WI38 (cell line): ENCODE measurements at regions not wholly inside any gene's neighbourhood (a gene's known extent, or its start where the extent isn't known, plus 50 kb on each side); places are given as distances from the start of the nearest gene placed in this dataset.

Source experiments
- H3K4me3 ChIP-seq: 2 replicates; pipeline ENCODE4 v1.5.1; 2011; ENCODE audit warnings: low read depth, mild to moderate bottlenecking, control low read depth, low read length
- CTCF ChIP-seq: IDR thresholded peaks from 2 replicates; pipeline ENCODE4 v1.5.1; 2012; ENCODE audit warnings: low read depth, mild to moderate bottlenecking, control low read depth, low read length

- no peak for TF ChIP-seq CTCF
- no peak overlapping the region for H3K4me3 ChIP-seq
Measured at GRCh38 chr4:61044837-61045236, 155.3 kb upstream of the ADGRL3 start.

- no peak overlapping the region for H3K4me3 ChIP-seq
- TF ChIP-seq CTCF = no peak
Measured at GRCh38 chr4:61049018-61049417, 151.1 kb upstream of the ADGRL3 start.

GRCh38 chr4:61067381-61067780 lies 132.7 kb upstream of the ADGRL3 start:
- no peak for TF ChIP-seq CTCF
- H3K4me3 ChIP-seq = no peak overlapping the region

GRCh38 chr4:61068060-61068459 lies 132.1 kb upstream of the ADGRL3 start:
- no peak for TF ChIP-seq CTCF

GRCh38 chr4:61068745-61069144 lies 131.4 kb upstream of the ADGRL3 start:
- no peak overlapping the region for H3K4me3 ChIP-seq
- TF ChIP-seq CTCF = no peak

More at GRCh38 chr4:61068060-61068459, 132.1 kb upstream of the ADGRL3 start:
- no peak overlapping the region for H3K4me3 ChIP-seq

GRCh38 chr4:61070269-61070668 lies 129.9 kb upstream of the ADGRL3 start:
- no peak for TF ChIP-seq CTCF
- no peak overlapping the region for H3K4me3 ChIP-seq

GRCh38 chr4:61079427-61079826 lies 120.7 kb upstream of the ADGRL3 start:
- TF ChIP-seq CTCF = no peak
- no peak overlapping the region for H3K4me3 ChIP-seq
